Adrenal gland (tissue), 9 donors: ENCODE measurements at regions not wholly inside any gene's neighbourhood (a gene's known extent, or its start where the extent isn't known, plus 50 kb on each side); places are given as distances from the start of the nearest gene placed in this dataset.

Experiments
- DNase-seq, 7 donors: peaks; one replicate each; pipeline ENCODE4 v3.0.0-alpha.2; 2019 to 2020
- H3K27ac ChIP-seq, 5 donors: fragments of 200-600 bp; sonication (generic) in 4 of 5; 1 replicate in 3 of 5; 2 replicates in 2 of 5; pipeline versions ENCODE4 v1.5.1 to v1.8.0; 2016 to 2020; ENCODE audit warnings: mild to moderate bottlenecking in 1 of 5
- H3K27me3 ChIP-seq: fragments of 200-600 bp; 2 replicates; pipeline ENCODE4 v1.8.0; 2021
- H3K36me3 ChIP-seq, 2 donors: fragments of 200-600 bp; replicated peaks in 1 of 2; 1 replicate in 1 of 2; 2 replicates in 1 of 2; pipeline versions ENCODE4 v1.5.1 to v1.8.0; 2018 to 2022
- H3K4me1 ChIP-seq, 2 donors: fragments of 200-600 bp; replicated peaks in 1 of 2; 1 replicate in 1 of 2; 2 replicates in 1 of 2; pipeline versions ENCODE4 v1.5.1 to v1.8.0; 2018 to 2021
- H3K4me3 ChIP-seq, 4 donors: fragments of 200-600 bp; sonication (generic) in 3 of 4; one replicate each; pipeline ENCODE4 v1.5.1; 2016 to 2018
- H3K9me3 ChIP-seq, 3 donors: fragments of 200-600 bp; sonication (generic) in 1 of 3; replicated peaks in 1 of 3; 1 replicate in 2 of 3; 2 replicates in 1 of 3; pipeline versions ENCODE4 v1.5.1 to v1.8.0; 2016 to 2021
- CTCF ChIP-seq, 6 experiments: fragments of 450-650 bp in 4 of 6; fragments of 200-600 bp in 2 of 6; sonication (generic) in 1 of 6; IDR thresholded peaks; 1 replicate in 5 of 6; 2 replicates in 1 of 6; pipeline versions ENCODE4 v1.5.1 to v1.8.0; 2016 to 2021; ENCODE audit warnings: antibody characterized with exemption in 6 of 6, mild to moderate bottlenecking in 2 of 6, moderate library complexity in 1 of 6
- POLR2A ChIP-seq, 2 donors: fragments of 450-650 bp; IDR thresholded peaks; one replicate each; pipeline ENCODE4 v1.6.1; 2017; ENCODE audit warnings: antibody characterized with exemption in 2 of 2, mild to moderate bottlenecking in 2 of 2, moderate library complexity in 1 of 2
- WGBS, 4 donors: extraction: QIAGEN DNeasy Blood & Tissue Kit in 2 of 4; methylation state at CpG; one replicate each; pipeline versions ENCODE4 v1.1.5 to v1.1.7; 2013 to 2017; 5-methylcytosine and 5-hydroxymethylcytosine counted together
- intact Hi-C, 2 donors: fragments of 100-400 bp; cut with DNase I; formaldehyde crosslinking; loops; one replicate each; pipeline versions ENCODE4 v1.14.1 to v1.15.0; 2022 to 2023
- donor health status: healthy with polysubstance abuse.
- donor health status: Bipolar disorder and iron deficiency.
- donor health status: DM: yes; HTN: yes; CAD: no.
- donor health status: DM: no; HTN: no; CAD: no.
- donor health status: DM: no; HTN: no; CAD: no.

GRCh38 chr18:44125446-44125845 is 555.2 kb upstream of the SETBP1 start:
- no peak overlapping the region for H3K27ac ChIP-seq
- WGBS, 4 donors: 76 to 79% (median 78%) methylated on average over 3 of the region's 3 CpGs
- no peaks in the 10 kb centered on the region for H3K36me3 ChIP-seq
- H3K9me3 ChIP-seq: no peaks in the 10 kb centered on the region
- no peaks in the 10 kb centered on the region for H3K27me3 ChIP-seq
- H3K4me1 ChIP-seq: no peaks in the 10 kb centered on the region
- intact Hi-C loops: no loop called here
- DNase-seq: no peak
- no peak for TF ChIP-seq CTCF (IDR thresholded peaks at IDR 0.05)
- TF ChIP-seq POLR2A (IDR thresholded peaks at IDR 0.05): no peak
- no peak overlapping the region for H3K4me3 ChIP-seq

- Histone ChIP-seq H3K4me1 (no peaks in the 10 kb centered on the region), H3K4me3 (no peak overlapping the region), H3K27ac (no peak overlapping the region), H3K36me3 (no peaks in the 10 kb centered on the region), H3K27me3 (no peaks in the 10 kb centered on the region), H3K9me3 (no peaks in the 10 kb centered on the region)
- no peak for TF ChIP-seq POLR2A (IDR thresholded peaks at IDR 0.05)
- TF ChIP-seq CTCF (IDR thresholded peaks at IDR 0.05): no peak
- intact Hi-C loops: no loop called here
- no peak for DNase-seq
These were observed 554.1 kb upstream of the SETBP1 start for GRCh38 chr18:44126598-44126997.

- H3K4me3 ChIP-seq: no peak overlapping the region
- no peaks in the 10 kb centered on the region for H3K27me3 ChIP-seq
- 54 to 74% (median 59%) methylated on average over 1 of the region's 1 CpG for WGBS, 4 donors
- TF ChIP-seq CTCF (IDR thresholded peaks at IDR 0.05) (no peak), POLR2A (IDR thresholded peaks at IDR 0.05) (no peak)
- H3K9me3 ChIP-seq: no peaks in the 10 kb centered on the region
- intact Hi-C loops: no loop called here
- H3K27ac ChIP-seq: no peak overlapping the region
- no peaks in the 10 kb centered on the region for H3K36me3 ChIP-seq
- no peak for DNase-seq
- H3K4me1 ChIP-seq: no peaks in the 10 kb centered on the region
These were observed 552.3 kb upstream of the SETBP1 start for GRCh38 chr18:44128365-44128764.

- DNase-seq: no peak
- H3K4me3 ChIP-seq: no peak overlapping the region
- no peaks in the 10 kb centered on the region for H3K36me3 ChIP-seq
- H3K4me1 ChIP-seq: no peaks in the 10 kb centered on the region
- no peak overlapping the region for H3K27ac ChIP-seq
- WGBS, 4 donors: 53 to 63% (median 61%) methylated on average over 5 of the region's 5 CpGs
- H3K27me3 ChIP-seq: no peaks in the 10 kb centered on the region
- TF ChIP-seq CTCF (IDR thresholded peaks at IDR 0.05) (peak in 5 of 6 experiments; percentile 16 to 53 (median 43)), POLR2A (IDR thresholded peaks at IDR 0.05) (no peak)
- intact Hi-C loops: no loop called here
- H3K9me3 ChIP-seq: no peaks in the 10 kb centered on the region
These were observed 550.2 kb upstream of the SETBP1 start for GRCh38 chr18:44130376-44130942.
